ENCODE measurements at regions not wholly inside any gene's neighbourhood (a gene's known extent, or its start where the extent isn't known, plus 50 kb on each side); places are given as distances from the start of the nearest gene placed in this dataset.

DNA sequence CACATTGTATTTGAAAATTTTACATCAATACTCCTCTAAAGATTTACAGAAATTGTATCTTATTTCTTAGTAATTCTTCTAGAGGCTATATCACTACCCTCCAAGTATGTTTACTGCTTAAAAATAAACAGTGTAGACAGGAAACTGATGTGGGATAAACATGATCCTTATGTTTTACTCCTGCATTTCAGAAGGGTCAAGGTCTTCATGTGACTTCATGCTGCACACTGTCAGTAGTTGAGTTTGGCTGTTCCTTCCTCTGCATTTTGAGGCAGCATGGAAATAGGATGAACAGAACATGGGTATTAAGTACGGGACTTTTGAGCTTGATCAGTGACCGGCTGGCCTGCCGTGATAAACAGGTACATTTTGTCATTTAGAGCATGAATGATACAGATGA, 179.2 kb upstream of the FERMT1 start:
- TF ChIP-seq POLR2AphosphoS5 (IDR thresholded peaks at IDR 0.05; ENCODE audit: low read depth, low read length) (no peak), SIN3A (IDR thresholded peaks at IDR 0.05; ENCODE audit: borderline replicate concordance, insufficient read depth, low read depth, low read length) (no peak)
- TF ChIP-seq, protein P1, sequence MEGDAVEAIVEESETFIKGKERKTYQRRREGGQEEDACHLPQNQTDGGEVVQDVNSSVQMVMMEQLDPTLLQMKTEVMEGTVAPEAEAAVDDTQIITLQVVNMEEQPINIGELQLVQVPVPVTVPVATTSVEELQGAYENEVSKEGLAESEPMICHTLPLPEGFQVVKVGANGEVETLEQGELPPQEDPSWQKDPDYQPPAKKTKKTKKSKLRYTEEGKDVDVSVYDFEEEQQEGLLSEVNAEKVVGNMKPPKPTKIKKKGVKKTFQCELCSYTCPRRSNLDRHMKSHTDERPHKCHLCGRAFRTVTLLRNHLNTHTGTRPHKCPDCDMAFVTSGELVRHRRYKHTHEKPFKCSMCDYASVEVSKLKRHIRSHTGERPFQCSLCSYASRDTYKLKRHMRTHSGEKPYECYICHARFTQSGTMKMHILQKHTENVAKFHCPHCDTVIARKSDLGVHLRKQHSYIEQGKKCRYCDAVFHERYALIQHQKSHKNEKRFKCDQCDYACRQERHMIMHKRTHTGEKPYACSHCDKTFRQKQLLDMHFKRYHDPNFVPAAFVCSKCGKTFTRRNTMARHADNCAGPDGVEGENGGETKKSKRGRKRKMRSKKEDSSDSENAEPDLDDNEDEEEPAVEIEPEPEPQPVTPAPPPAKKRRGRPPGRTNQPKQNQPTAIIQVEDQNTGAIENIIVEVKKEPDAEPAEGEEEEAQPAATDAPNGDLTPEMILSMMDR (IDR thresholded peaks at IDR 0.05) = no peak
